Body of pancreas (tissue), 4 donors: ENCODE measurements at regions not wholly inside any gene's neighbourhood (a gene's known extent, or its start where the extent isn't known, plus 50 kb on each side); places are given as distances from the start of the nearest gene placed in this dataset.

Experiments used
- CTCF ChIP-seq, 7 experiments: fragments of 450-650 bp in 4 of 7; fragments of 200-600 bp in 3 of 7; sonication (generic) in 3 of 7; IDR thresholded peaks; one replicate each; pipeline ENCODE4 v1.5.1; 2016 to 2019; ENCODE audit warnings: antibody characterized with exemption in 7 of 7
- POLR2A ChIP-seq, 3 donors: fragments of 450-650 bp; IDR thresholded peaks; one replicate each; pipeline ENCODE4 v1.6.1; 2016; ENCODE audit warnings: antibody characterized with exemption in 3 of 3, mild to moderate bottlenecking in 2 of 3

DNA sequence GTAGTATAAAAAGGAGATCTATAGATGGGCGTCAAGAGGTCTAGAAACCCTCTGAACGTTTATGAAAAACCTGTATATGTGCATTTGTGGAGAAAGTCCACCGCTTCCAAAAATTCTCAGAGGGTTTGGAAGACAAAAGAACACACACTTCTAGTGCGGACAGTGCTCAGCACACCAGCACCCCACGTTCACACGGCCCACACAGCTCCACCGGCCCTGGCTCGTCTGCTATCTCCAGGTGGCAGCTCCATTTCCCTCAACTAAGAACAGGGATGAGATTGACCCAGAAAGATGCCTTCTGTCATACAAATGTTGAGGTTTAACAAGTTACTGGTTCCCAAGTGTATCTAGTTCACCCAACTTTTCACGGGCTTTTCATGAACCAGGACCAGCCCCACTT, 255.1 kb downstream of the NR2F1-AS1 start:
- no peak for TF ChIP-seq POLR2A (IDR thresholded peaks at IDR 0.05)
- TF ChIP-seq CTCF (IDR thresholded peaks at IDR 0.05): no peak
